HG02588 (cell line): ENCODE measurements at regions not wholly inside any gene's neighbourhood (a gene's known extent, or its start where the extent isn't known, plus 50 kb on each side); places are given as distances from the start of the nearest gene placed in this dataset.

Experiments used
- ATAC-seq: cut with Tn5 transposase; IDR thresholded peaks from one replicate; pipeline ENCODE4 v1.9.1; 2021; ENCODE audit warnings: mild to moderate bottlenecking, moderate library complexity; ENCODE audit not compliant: unreplicated experiment

- no peak for ATAC-seq
Observed at GRCh38 chr11:116643521-116643920, 129.3 kb downstream of the BUD13 start.

GRCh38 chr11:116642902-116643301 lies 129.9 kb downstream of the BUD13 start:
- ATAC-seq = no peak

GRCh38 chr11:116642481-116642880 lies 130.3 kb downstream of the BUD13 start:
- no peak for ATAC-seq

DNA sequence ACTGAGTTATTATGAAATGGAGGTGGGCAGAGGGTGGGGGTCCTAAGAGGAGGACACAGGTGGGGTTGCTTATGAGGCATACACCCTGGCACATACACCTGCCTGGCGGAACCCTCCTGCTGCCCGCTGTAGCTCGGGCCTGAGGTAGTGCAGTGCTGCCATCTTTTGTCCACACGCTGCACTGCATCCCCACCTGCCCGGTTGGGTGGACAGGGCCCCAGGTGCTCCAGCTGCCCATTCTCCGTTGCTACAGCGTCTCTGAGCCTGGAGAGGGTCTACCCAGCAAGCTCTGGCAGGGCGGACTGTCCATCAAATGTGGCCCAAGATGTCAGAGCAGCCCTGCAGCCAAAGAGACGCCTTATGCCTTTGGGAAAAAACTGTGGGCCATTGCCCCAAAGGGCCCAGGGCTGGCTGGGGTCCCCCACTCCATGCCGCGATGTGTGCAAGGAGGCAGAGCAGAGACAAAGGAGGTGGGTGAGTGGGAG lies 131.2 kb downstream of the BUD13 start:
- no peak for ATAC-seq

DNA sequence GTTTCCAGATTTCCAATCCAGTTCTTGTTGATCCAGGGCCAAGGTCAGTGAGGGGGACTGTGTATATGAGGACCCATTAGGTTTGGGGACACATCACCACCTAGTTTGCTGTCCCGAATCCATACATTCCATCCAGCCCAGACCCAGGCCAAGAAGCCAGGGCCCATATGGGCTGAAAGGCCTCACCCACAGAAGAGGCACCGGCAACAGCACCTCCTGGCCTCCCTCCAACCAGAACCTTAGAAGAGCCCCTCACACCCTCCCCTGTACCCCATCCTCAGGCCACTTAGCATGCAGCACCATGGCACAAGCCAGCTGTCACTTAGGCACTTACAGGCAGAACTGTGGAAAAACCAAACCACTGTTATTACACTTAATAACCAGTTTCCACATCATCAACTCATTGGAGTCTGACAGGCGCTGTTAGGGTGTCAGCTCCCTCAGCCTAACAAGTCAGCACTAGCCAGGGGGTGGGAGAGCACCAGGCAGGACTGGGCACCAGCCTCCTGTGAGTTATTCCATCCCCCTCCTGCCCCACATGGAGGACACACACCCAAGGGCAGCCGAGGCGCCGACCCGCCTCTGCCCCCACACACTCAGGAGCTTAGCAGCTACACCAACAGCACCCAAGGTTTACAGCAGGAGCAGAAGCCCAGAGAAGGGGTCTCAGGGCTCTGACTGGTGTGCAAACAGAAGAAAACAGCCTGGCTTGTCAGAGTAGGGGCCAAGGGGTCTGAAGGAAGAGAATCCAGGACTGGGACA lies 132.0 kb downstream of the BUD13 start:
- no peak for ATAC-seq

- no peak for ATAC-seq
Observed at GRCh38 chr11:116638463-116638862, 134.3 kb downstream of the BUD13 start.

DNA sequence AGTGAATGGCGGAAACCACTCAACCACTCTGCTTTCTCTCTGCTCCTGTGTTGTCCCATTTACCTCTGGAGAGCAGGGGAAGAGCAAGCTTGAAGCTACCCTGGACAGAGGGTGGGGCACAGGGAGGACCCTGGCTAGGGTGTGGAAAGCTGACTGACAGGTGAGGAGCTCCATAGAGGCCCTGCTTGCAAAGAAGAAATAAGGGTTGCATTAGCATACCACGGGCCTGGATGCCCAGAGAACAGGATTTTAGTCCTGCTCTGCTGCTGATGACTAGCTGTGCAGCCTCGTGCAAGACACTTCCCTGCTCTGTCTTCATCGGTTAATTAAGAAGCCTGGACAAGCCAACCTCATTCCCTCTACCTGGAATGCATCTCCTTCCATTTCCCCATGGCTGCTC lies 135.0 kb downstream of the BUD13 start:
- no peak for ATAC-seq

GRCh38 chr11:116636341-116636929 lies 136.4 kb downstream of the BUD13 start:
- no peak for ATAC-seq

- no peak for ATAC-seq
Observed at GRCh38 chr11:116631201-116631600, 141.6 kb downstream of the BUD13 start.

DNA sequence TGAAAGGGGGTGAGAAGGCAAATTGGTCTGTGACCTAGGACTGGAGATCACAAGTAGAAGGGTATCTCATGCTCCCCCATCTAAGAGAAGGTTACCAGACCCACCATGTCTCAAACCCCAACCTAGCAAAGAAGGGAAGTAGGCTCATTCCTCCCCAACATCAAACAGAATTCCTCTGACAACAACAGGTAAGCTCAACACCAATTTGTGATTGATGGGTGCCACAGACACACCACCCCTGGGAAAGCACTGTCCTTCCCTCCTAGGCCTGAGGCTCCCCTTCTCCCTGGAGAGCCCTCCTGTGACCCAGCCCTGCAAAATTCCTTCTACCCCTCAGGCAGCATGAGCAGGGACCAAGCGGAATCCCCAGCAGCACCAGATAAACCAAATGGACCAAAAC lies 154.3 kb downstream of the BUD13 start:
- no peak for ATAC-seq

DNA sequence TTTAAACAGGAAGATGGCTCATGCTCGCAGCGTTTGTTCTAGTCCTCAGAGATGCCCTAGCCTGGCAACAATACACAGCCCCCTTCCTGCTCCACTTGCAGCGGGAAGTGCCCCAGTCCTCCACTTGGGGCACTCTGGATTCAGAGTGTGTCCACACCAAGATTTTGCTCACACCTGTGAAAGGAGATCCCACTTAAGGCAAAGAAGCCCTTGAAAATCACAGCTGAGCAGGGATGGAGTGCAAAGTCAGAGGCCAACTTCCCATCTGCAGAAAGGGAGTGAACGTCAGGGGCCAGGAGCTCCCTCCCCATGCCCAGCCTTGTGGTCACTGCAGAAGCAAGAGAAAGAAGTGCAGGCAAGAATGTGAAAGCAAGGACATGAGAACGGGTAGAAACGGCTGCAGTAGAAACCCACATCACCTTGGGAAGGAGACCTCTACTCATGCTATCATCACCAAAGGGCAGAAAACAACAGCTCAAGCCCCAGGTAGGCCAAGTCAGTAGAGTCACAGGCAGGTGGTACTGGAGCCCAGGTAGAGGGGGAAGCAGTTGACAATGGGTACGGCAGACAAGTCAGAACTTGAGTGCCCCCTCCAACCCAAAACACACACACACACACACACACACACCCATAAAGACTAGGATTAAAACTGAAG lies 157.4 kb downstream of the BUD13 start:
- ATAC-seq = no peak

GRCh38 chr11:116614306-116615210 lies 158.2 kb downstream of the BUD13 start:
- ATAC-seq = no peak

DNA sequence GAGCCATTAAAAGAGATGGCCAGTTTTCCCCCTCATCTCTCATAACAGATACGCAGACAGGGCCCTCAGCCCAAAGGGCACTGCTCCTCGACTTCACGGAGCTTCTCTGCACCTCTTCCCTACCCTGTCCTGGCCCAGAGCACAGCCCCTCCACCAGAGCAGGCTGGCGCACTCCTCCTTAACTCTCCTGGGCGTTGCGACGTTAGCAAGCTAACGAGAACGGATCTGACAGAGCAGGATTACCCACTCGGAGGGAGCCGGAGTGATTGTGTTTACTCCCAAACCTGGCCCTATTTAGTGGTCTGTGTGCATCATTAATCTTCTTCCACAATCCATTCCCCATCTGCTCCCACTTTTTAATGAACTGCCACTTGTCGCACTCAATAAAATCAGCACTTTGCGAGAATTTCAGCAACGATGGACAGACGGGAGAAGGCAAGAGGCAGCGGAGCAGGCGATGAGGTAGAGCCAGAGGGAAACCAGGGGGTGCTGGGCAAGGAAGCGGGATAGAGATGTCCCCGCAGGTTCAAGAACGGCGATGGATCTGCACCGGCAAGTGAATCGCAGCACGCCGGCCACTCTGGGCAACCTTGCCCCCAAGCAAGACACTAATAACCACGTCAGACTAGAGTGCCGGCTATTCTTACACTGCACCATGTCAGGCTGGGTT lies 159.4 kb downstream of the BUD13 start:
- no peak for ATAC-seq

DNA sequence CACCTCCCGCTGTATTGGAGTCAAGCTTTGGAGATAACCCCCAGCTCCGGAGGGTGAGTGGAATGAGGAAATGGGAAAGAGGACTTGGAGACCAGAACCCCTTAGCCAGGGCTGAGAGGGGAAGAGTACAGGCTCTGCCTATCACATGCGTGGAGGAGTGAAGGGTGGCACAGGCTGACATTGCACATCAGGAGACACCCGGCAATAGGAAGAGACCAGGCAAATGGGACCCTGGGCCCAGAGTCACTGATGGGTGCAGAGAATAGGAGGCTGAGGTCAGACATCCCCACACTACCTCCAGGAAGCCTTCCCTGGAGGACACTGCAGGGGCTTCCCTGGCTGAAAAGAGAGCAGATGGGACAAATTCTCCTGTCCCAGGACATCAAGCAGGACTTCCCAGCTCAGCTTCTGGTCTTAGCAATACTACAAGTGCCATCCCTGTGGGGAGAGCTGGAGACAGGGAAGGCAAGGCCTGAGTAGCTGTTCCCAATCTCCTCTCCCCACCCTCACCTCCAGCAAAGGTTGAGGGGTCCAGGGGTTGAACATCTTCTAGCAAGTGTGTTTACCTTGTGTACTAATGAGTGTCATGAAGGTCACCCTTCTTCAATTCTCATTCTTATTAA lies 160.7 kb downstream of the BUD13 start:
- no peak for ATAC-seq

DNA sequence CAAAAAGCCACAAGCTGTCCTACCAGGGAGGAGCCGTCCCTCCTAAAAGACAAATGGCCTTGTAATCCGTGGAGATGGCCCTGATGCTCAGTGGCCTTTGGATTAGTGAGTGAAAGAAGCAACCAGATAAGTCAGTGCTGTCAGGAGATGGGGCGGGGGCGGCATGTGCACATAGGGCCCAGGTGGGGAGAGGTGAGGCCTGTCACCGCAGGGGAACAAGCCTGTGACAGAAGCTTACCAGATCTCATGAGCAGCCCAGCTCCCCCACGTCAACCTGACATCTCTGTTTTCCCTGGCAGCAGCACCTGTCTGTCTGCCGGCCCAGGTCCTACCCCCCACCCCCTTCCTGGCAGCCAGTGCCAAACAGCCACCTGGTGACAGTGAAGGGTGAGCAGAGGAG lies 162.6 kb downstream of the BUD13 start:
- ATAC-seq = no peak

DNA sequence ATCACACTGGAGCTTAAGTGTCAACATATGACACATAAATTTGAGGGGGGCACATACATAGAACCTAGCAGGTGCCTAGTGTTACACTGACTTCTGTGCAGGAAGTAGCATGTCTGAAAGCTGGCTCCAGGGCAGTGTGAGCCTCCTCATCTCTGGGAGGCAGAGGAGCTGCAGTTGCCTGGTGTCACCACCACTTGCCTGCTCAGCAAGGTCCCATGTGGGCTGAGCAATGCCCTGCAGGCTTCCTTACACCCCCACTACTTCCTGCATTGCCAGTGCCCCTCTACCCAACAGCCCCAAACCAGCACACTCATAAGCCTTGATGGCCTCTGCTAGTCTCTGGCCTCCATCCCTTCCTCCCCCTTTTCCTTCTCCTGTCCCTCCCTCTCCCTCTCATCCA lies 165.8 kb downstream of the BUD13 start:
- ATAC-seq = no peak

DNA sequence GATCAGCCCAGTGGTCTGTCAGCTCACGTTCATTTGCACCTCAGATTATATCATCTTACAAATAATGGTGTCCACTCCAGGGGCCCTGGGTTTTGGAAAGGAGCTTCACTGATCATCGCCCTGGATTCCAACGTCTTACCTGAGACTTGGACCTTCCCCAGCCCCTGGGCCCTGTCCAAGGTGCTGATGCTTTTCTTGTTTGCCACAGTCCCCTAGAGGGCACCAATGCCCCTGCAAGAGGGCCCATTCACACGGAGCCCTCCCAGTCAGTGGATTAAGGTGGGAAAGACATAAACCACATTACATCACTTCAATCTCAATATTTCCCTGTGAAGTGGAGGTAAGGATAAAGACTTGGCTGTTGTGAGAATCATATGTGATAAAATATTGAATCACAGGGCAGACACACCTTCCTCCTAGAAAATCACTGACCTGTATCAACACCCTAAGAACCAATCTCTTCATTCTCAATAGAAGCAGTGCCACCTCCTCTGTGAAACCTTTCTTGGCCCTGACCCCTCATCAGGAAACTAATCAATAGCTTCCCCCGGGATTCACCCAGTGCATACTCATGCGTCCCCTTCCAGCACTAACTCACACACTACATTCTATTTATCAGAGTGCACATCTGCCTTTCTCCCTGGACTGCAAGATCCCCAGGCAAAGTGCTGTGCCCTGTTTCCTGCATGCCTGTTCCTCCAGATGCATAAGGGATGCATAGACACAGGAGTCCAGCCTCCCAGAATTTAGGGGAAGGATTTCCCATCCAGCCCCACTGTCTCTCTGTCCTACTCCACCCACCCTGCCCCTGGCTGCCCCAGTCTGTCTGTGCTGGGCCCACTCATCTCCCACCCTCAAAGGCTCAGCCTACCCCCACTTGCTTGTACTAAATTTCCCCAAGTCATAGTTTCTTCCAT lies 167.0 kb downstream of the BUD13 start:
- ATAC-seq = no peak

GRCh38 chr11:116603728-116604323 lies 169.0 kb downstream of the BUD13 start:
- no peak for ATAC-seq

GRCh38 chr11:116602637-116602942 lies 170.2 kb downstream of the BUD13 start:
- ATAC-seq = no peak
